Lower leg skin (tissue), 3 donors: ENCODE measurements at regions not wholly inside any gene's neighbourhood (a gene's known extent, or its start where the extent isn't known, plus 50 kb on each side); places are given as distances from the start of the nearest gene placed in this dataset.

Source experiments
- CTCF ChIP-seq, 3 donors: fragments of 450-650 bp; IDR thresholded peaks; one replicate each; pipeline ENCODE4 v1.5.1; 2016; ENCODE audit warnings: antibody characterized with exemption in 3 of 3, mild to moderate bottlenecking in 3 of 3, moderate library complexity in 2 of 3
- POLR2A ChIP-seq, 2 donors: fragments of 450-650 bp; IDR thresholded peaks; one replicate each; pipeline ENCODE4 v1.6.1; 2016 to 2017; ENCODE audit warnings: antibody characterized with exemption in 2 of 2, mild to moderate bottlenecking in 1 of 2, moderate library complexity in 1 of 2

- TF ChIP-seq CTCF (IDR thresholded peaks at IDR 0.05): no peak
- TF ChIP-seq POLR2A (IDR thresholded peaks at IDR 0.05): no peak
Measured at GRCh38 chr3:151548195-151548594, 87.3 kb upstream of the IGSF10 start.
